ENCODE measurements at regions not wholly inside any gene's neighbourhood (a gene's known extent, or its start where the extent isn't known, plus 50 kb on each side); places are given as distances from the start of the nearest gene placed in this dataset.

DNA sequence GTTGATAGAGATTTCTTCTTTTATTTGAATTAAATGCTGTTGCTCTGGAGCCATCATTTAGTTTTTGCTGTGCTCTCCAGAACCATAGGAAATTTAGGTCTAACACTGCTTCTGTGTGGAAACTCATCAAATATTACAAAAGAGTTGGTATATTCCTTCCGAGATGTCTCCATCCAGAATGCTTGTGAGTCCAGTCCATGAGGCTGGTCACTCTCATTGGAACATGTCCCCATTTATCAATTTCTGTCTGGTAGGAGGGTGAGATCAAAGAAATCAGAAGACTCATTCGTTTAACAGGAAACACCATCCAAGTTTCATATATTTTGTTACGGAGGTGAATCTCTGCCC is 52.4 kb upstream of the LMO2 start:
- TF ChIP-seq POLR2AphosphoS5 (IDR thresholded peaks at IDR 0.05), result no peak
- TF ChIP-seq POLR2A (IDR thresholded peaks at IDR 0.05), result no peak
- TF ChIP-seq, protein P1, sequence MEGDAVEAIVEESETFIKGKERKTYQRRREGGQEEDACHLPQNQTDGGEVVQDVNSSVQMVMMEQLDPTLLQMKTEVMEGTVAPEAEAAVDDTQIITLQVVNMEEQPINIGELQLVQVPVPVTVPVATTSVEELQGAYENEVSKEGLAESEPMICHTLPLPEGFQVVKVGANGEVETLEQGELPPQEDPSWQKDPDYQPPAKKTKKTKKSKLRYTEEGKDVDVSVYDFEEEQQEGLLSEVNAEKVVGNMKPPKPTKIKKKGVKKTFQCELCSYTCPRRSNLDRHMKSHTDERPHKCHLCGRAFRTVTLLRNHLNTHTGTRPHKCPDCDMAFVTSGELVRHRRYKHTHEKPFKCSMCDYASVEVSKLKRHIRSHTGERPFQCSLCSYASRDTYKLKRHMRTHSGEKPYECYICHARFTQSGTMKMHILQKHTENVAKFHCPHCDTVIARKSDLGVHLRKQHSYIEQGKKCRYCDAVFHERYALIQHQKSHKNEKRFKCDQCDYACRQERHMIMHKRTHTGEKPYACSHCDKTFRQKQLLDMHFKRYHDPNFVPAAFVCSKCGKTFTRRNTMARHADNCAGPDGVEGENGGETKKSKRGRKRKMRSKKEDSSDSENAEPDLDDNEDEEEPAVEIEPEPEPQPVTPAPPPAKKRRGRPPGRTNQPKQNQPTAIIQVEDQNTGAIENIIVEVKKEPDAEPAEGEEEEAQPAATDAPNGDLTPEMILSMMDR (IDR thresholded peaks at IDR 0.05), result no peak
- no peaks in the 10 kb centered on the region for H3K9me3 ChIP-seq
- no peaks in the 10 kb centered on the region for H3K4me1 ChIP-seq (replicated peaks)
- DNase-seq (ENCODE audit: low spot score), result no peak
- H3K27ac ChIP-seq, result no peak overlapping the region
- 90% methylated on average over 3 of the region's 3 CpGs for WGBS
- H3K4me3 ChIP-seq, result no peak overlapping the region
- no peaks in the 10 kb centered on the region for H3K36me3 ChIP-seq
- intact Hi-C loops (cut with DNase I), result no loop called here
- no peaks in the 10 kb centered on the region for H3K27me3 ChIP-seq (replicated peaks; ENCODE audit: insufficient read depth)

DNA sequence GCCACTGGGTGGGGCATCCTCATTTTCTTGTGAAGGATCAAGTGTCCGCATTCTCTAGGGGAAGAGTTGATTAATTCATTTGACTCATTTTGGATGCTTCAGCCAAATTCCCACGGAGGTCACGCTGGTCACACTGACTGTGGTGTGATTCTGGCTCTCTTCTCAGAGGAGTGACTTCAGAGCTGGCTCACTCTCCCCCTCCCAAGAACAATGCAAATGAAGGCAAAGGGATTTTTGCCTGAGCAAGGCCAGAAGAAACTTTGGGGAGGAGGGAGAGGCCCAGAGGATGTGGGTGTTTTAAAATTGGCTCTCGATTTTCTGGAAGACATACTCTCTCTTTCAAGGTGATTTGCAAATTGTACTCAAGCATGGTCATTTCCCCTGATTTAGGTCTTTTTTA is 51.1 kb upstream of the LMO2 start:
- Histone ChIP-seq H3K4me3 (no peak overlapping the region), H3K36me3 (no peaks in the 10 kb centered on the region), H3K27me3 (replicated peaks; ENCODE audit: insufficient read depth) (no peaks in the 10 kb centered on the region), H3K9me3 (no peaks in the 10 kb centered on the region), H3K27ac (no peak overlapping the region), H3K4me1 (replicated peaks) (no peaks in the 10 kb centered on the region)
- intact Hi-C loops (cut with DNase I), result no loop called here
- DNase-seq (ENCODE audit: low spot score), result no peak
- TF ChIP-seq POLR2AphosphoS5 (IDR thresholded peaks at IDR 0.05) (no peak), POLR2A (IDR thresholded peaks at IDR 0.05) (no peak)
- TF ChIP-seq, protein P1 (IDR thresholded peaks at IDR 0.05), result no peak
- WGBS, result 44% methylated on average over 4 of the region's 4 CpGs

DNA sequence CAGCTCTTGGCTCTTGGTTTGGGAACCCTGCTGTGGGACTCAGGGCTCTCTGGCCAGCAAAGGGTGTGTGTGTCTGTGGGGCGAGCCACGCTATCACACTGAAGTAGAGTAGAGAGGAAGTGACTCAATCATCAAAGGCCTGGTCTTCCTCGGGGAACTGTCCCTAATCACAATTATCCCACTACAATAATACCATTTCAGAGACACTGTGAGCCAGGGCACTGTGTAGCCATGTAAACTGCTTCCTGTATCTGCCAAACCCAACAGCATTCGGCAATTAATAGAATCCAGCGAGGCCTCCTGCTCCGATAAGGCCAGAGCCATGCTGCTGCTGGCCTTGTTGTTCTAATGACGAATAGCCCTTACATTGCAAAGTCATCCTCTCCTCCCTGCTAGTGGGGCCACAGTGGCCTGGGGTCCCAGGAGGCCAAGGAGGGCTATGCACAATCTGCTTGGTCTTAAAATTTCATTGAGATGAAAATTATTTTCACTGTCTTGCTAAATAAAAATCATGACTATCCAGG is 49.8 kb upstream of the LMO2 start:
- Histone ChIP-seq H3K27me3 (replicated peaks; ENCODE audit: insufficient read depth) (no peaks in the 10 kb centered on the region), H3K36me3 (no peaks in the 10 kb centered on the region), H3K4me3 (no peak overlapping the region), H3K9me3 (no peaks in the 10 kb centered on the region), H3K4me1 (replicated peaks) (no peaks in the 10 kb centered on the region), H3K27ac (no peak overlapping the region)
- intact Hi-C loops (cut with DNase I), result no loop called here
- TF ChIP-seq POLR2A (IDR thresholded peaks at IDR 0.05) (no peak), POLR2AphosphoS5 (IDR thresholded peaks at IDR 0.05) (no peak)
- no peak for DNase-seq (ENCODE audit: low spot score)
- WGBS, result 67% methylated on average over 7 of the region's 7 CpGs
